SK-N-SH (cell line): ENCODE measurements at regions not wholly inside any gene's neighbourhood (a gene's known extent, or its start where the extent isn't known, plus 50 kb on each side); places are given as distances from the start of the nearest gene placed in this dataset.

Source experiments
- CTCF ChIA-PET: fragments of 300-600, 350-600 bp; formaldehyde crosslinking; extraction: SDS; loops from one replicate; lab custom pipeline; 2021; lab: Yijun Ruan, JAX
- POLR2A ChIA-PET: fragments of 350-600 bp; sonication (Branson Sonifier 250); formaldehyde crosslinking; extraction: SDS; loops from one replicate; lab custom pipeline; 2020; ENCODE audit warnings: antibody characterized with exemption, inconsistent platforms; lab: Yijun Ruan, JAX
- DNase-seq: peaks from one replicate; pipeline ENCODE4 v3.0.0; 2012
- H2AFZ ChIP-seq: fragments of 200-600 bp; sonication (generic); 2 replicates; pipeline ENCODE4 v1.8.1; 2016; ENCODE audit warnings: antibody characterized with exemption, mild to moderate bottlenecking, low read depth
- H3F3A ChIP-seq: fragments of 200-600 bp; sonication (generic); replicated peaks from 2 replicates; pipeline ENCODE3; 2016; ENCODE audit warnings: antibody characterized with exemption, mild to moderate bottlenecking; ENCODE audit not compliant: insufficient read depth
- H3K27ac ChIP-seq, 2 experiments: fragments of 200-500 bp in 1 of 2; fragments of 200-600 bp in 1 of 2; sonication (Bioruptor generic) in 1 of 2; sonication (generic), shearing (Covaris generic) in 1 of 2; 2 replicates each; pipeline versions ENCODE4 v1.5.1 to v1.6.1; 2014 to 2016; ENCODE audit warnings: low read depth in 2 of 2, inconsistent platforms in 1 of 2, low read length in 1 of 2, mild to moderate bottlenecking in 1 of 2, mixed read lengths in 1 of 2
- H3K27me3 ChIP-seq: fragments of 200-600 bp; sonication (generic), shearing (Covaris generic); 2 replicates; pipeline ENCODE4 v1.6.1; 2016; ENCODE audit warnings: mixed run types; ENCODE audit not compliant: insufficient read depth
- H3K36me3 ChIP-seq, 2 experiments: fragments of 200-500 bp in 1 of 2; fragments of 200-600 bp in 1 of 2; sonication (Bioruptor generic) in 1 of 2; sonication (generic) in 1 of 2; replicated peaks in 1 of 2; 2 replicates each; pipeline versions ENCODE3 to v1.5.1; 2014 to 2016; ENCODE audit warnings: low read length in 1 of 2, mild to moderate bottlenecking in 1 of 2; ENCODE audit not compliant: insufficient read depth in 2 of 2, control insufficient read depth in 1 of 2
- H3K4me1 ChIP-seq, 2 experiments: fragments of 200-500 bp in 1 of 2; fragments of 200-600 bp in 1 of 2; sonication (Bioruptor generic) in 1 of 2; sonication (generic), shearing (Covaris generic) in 1 of 2; 2 replicates each; pipeline versions ENCODE4 v1.5.1 to v1.6.1; 2014 to 2016; ENCODE audit warnings: low read depth in 1 of 2, low read length in 1 of 2, mixed run types in 1 of 2; ENCODE audit not compliant: insufficient read depth in 2 of 2, control insufficient read depth in 1 of 2
- H3K4me2 ChIP-seq: fragments of 200-600 bp; sonication (generic), shearing (Covaris generic); 2 replicates; pipeline ENCODE4 v1.6.1; 2017; ENCODE audit warnings: mixed run types
- H3K4me3 ChIP-seq, 2 experiments: fragments of 200-500 bp in 1 of 2; fragments of 200-600 bp in 1 of 2; sonication (Bioruptor generic) in 1 of 2; sonication (generic), shearing (Covaris generic) in 1 of 2; 2 replicates each; pipeline versions ENCODE4 v1.5.1 to v1.8.1; 2014 to 2016; ENCODE audit warnings: low read depth in 2 of 2, inconsistent platforms in 1 of 2, low read length in 1 of 2, mild to moderate bottlenecking in 1 of 2, mixed read lengths in 1 of 2, moderate library complexity in 1 of 2
- H3K79me2 ChIP-seq: fragments of 200-600 bp; sonication (generic); 2 replicates; pipeline ENCODE4 v1.8.1; 2017; ENCODE audit warnings: mild to moderate bottlenecking; ENCODE audit not compliant: insufficient read depth
- H3K9ac ChIP-seq: fragments of 200-600 bp; sonication (generic); 2 replicates; pipeline ENCODE4 v1.6.1; 2017; ENCODE audit warnings: mixed run types
- H3K9me2 ChIP-seq: fragments of 200-600 bp; sonication (generic); 2 replicates; pipeline ENCODE4 v1.6.1; 2017; ENCODE audit warnings: mixed run types
- H3K9me3 ChIP-seq: fragments of 200-600 bp; sonication (generic); 2 replicates; pipeline ENCODE4 v1.6.1; 2017; ENCODE audit warnings: mixed run types, mild to moderate bottlenecking, moderate library complexity
- H4K20me1 ChIP-seq: fragments of 200-600 bp; sonication (generic); 2 replicates; pipeline ENCODE4 v1.6.1; 2017; ENCODE audit warnings: mild to moderate bottlenecking, mixed run types; ENCODE audit not compliant: insufficient read depth
- EP300 ChIP-seq, 2 experiments: IDR thresholded peaks; 2 replicates each; pipeline versions ENCODE4 v1.4.0 to v1.6.1; 2012; ENCODE audit warnings: borderline replicate concordance in 1 of 2, low read depth in 1 of 2, low read length in 1 of 2
- EZH2phosphoT487 ChIP-seq: fragments of 200-600 bp; sonication (generic); IDR thresholded peaks from 2 replicates; pipeline ENCODE4 v1.6.1; 2017; ENCODE audit warnings: low read depth, mixed run types, mild to moderate bottlenecking, antibody characterized with exemption, moderate library complexity, borderline replicate concordance
- FOSL2 ChIP-seq: IDR thresholded peaks from 2 replicates; pipeline ENCODE4 v1.4.0; 2012; ENCODE audit warnings: low read depth, mild to moderate bottlenecking, moderate library complexity, borderline replicate concordance
- FOXJ3 ChIP-seq: sonication (generic); formaldehyde crosslinking; IDR thresholded peaks from 2 replicates; pipeline ENCODE4 v1.5.1; 2020; ENCODE audit warnings: mild to moderate bottlenecking, missing genetic modification reagents
- GABPA ChIP-seq: IDR thresholded peaks from 2 replicates; pipeline ENCODE4 v1.4.0; 2012; ENCODE audit warnings: low read depth, mild to moderate bottlenecking
- JUND ChIP-seq: IDR thresholded peaks from 2 replicates; pipeline ENCODE4 v1.4.0; 2012
- MEF2A ChIP-seq: IDR thresholded peaks from 2 replicates; pipeline ENCODE4 v1.4.0; 2012; ENCODE audit warnings: low read depth, borderline replicate concordance
- YY1 ChIP-seq: IDR thresholded peaks from 2 replicates; pipeline ENCODE4 v1.4.0; 2012; ENCODE audit warnings: low read depth, mild to moderate bottlenecking
- WGBS: methylation state at CpG from one replicate; pipeline ENCODE4 v1.1.6; 2017; ENCODE audit warnings: low lambda C conversion rate; 5-methylcytosine and 5-hydroxymethylcytosine counted together
- TF ChIP-seq, protein P1 (sequence below): fragments of 200-600 bp; sonication (generic); IDR thresholded peaks from 2 replicates; pipeline ENCODE4 v1.6.1; 2017; ENCODE audit warnings: antibody characterized with exemption, mild to moderate bottlenecking, moderate library complexity
- TF ChIP-seq, protein P2 (sequence below): IDR thresholded peaks from 2 replicates; pipeline ENCODE4 v1.6.1; 2012; ENCODE audit warnings: mild to moderate bottlenecking, low read depth, low read length, moderate library complexity
- TF ChIP-seq, protein P3 (sequence below): IDR thresholded peaks from 2 replicates; pipeline ENCODE4 v1.4.0; 2012; ENCODE audit warnings: low read depth, borderline replicate concordance
- TF ChIP-seq, protein P4 (sequence below): IDR thresholded peaks from 2 replicates; pipeline ENCODE4 v1.4.0; 2012; ENCODE audit warnings: low read depth, borderline replicate concordance
- TF ChIP-seq, protein P5 (sequence below): fragments of 150-350 bp; IDR thresholded peaks from 2 replicates; pipeline ENCODE4 v1.6.1; 2017; ENCODE audit warnings: antibody characterized with exemption, low read length, low read depth, borderline replicate concordance
- TF ChIP-seq, protein P6 (sequence below): IDR thresholded peaks from 2 replicates; pipeline ENCODE4 v1.4.0; 2012; ENCODE audit warnings: low read depth

DNA sequence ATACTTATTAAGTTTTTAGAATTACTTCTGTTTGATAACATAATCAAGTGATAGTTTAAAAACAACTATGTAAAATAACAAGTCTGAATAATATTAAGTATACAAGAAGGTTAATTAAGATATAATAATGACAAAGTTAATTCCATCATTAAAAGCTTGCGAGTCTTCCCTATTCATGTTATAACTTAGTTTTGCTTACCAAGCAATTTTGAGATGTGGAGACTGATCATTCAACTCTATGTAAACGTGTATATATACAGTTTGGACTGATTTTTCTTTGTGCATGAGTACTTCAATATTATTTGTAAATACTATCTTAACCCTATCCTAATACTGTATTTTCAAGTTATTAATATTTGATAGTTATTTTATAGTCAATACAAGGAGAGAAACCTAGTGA, 870.9 kb downstream of the GBE1 start:
- CTCF ChIA-PET, result no interaction called here

DNA sequence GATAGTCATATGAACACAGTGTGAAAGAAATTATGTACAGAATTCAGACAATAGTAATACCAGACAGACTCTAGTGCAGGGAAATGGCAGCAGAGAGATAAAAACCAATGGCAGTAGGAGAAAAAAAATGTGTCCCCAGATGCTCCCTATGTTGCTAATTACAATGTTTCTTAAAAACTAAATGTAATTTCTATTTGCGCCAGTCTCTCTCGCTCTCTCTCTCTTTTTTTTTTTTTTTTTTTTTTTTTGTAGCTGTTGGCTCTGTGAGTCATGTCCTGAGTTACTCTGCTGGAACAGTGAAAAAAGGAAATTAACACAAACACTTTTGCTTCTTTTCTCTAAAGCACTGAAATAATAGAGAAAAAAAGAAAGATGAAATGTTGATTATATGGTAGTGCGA, 871.9 kb downstream of the GBE1 start:
- Histone ChIP-seq H2AFZ (peak overlapping the region; percentile 46; the same call in 1 of the 2 replicates), H4K20me1 (no peaks in the 10 kb centered on the region), H3K79me2 (no peaks in the 10 kb centered on the region), H3K9me3 (no peaks in the 10 kb centered on the region), H3K27me3 (no peaks in the 10 kb centered on the region), H3K9ac (no peak overlapping the region), H3K4me1 (no peaks in the 10 kb centered on the region), H3F3A (no peaks in the 10 kb centered on the region), H3K4me3 (no peak overlapping the region), H3K9me2 (no peaks in the 10 kb centered on the region), H3K4me2 (no peak overlapping the region), H3K36me3 (no peaks in the 10 kb centered on the region), H3K27ac (no peak overlapping the region)
- TF ChIP-seq, protein P1, sequence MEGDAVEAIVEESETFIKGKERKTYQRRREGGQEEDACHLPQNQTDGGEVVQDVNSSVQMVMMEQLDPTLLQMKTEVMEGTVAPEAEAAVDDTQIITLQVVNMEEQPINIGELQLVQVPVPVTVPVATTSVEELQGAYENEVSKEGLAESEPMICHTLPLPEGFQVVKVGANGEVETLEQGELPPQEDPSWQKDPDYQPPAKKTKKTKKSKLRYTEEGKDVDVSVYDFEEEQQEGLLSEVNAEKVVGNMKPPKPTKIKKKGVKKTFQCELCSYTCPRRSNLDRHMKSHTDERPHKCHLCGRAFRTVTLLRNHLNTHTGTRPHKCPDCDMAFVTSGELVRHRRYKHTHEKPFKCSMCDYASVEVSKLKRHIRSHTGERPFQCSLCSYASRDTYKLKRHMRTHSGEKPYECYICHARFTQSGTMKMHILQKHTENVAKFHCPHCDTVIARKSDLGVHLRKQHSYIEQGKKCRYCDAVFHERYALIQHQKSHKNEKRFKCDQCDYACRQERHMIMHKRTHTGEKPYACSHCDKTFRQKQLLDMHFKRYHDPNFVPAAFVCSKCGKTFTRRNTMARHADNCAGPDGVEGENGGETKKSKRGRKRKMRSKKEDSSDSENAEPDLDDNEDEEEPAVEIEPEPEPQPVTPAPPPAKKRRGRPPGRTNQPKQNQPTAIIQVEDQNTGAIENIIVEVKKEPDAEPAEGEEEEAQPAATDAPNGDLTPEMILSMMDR, result no peak
- no peak for TF ChIP-seq MEF2A
- TF ChIP-seq FOSL2, result no peak
- TF ChIP-seq, protein P2, sequence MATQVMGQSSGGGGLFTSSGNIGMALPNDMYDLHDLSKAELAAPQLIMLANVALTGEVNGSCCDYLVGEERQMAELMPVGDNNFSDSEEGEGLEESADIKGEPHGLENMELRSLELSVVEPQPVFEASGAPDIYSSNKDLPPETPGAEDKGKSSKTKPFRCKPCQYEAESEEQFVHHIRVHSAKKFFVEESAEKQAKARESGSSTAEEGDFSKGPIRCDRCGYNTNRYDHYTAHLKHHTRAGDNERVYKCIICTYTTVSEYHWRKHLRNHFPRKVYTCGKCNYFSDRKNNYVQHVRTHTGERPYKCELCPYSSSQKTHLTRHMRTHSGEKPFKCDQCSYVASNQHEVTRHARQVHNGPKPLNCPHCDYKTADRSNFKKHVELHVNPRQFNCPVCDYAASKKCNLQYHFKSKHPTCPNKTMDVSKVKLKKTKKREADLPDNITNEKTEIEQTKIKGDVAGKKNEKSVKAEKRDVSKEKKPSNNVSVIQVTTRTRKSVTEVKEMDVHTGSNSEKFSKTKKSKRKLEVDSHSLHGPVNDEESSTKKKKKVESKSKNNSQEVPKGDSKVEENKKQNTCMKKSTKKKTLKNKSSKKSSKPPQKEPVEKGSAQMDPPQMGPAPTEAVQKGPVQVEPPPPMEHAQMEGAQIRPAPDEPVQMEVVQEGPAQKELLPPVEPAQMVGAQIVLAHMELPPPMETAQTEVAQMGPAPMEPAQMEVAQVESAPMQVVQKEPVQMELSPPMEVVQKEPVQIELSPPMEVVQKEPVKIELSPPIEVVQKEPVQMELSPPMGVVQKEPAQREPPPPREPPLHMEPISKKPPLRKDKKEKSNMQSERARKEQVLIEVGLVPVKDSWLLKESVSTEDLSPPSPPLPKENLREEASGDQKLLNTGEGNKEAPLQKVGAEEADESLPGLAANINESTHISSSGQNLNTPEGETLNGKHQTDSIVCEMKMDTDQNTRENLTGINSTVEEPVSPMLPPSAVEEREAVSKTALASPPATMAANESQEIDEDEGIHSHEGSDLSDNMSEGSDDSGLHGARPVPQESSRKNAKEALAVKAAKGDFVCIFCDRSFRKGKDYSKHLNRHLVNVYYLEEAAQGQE, result no peak
- TF ChIP-seq, protein P3, sequence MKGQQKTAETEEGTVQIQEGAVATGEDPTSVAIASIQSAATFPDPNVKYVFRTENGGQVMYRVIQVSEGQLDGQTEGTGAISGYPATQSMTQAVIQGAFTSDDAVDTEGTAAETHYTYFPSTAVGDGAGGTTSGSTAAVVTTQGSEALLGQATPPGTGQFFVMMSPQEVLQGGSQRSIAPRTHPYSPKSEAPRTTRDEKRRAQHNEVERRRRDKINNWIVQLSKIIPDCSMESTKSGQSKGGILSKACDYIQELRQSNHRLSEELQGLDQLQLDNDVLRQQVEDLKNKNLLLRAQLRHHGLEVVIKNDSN, result no peak
- no peak for TF ChIP-seq YY1
- TF ChIP-seq, protein P4, sequence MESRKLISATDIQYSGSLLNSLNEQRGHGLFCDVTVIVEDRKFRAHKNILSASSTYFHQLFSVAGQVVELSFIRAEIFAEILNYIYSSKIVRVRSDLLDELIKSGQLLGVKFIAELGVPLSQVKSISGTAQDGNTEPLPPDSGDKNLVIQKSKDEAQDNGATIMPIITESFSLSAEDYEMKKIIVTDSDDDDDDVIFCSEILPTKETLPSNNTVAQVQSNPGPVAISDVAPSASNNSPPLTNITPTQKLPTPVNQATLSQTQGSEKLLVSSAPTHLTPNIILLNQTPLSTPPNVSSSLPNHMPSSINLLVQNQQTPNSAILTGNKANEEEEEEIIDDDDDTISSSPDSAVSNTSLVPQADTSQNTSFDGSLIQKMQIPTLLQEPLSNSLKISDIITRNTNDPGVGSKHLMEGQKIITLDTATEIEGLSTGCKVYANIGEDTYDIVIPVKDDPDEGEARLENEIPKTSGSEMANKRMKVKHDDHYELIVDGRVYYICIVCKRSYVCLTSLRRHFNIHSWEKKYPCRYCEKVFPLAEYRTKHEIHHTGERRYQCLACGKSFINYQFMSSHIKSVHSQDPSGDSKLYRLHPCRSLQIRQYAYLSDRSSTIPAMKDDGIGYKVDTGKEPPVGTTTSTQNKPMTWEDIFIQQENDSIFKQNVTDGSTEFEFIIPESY, result no peak
- TF ChIP-seq, protein P5, sequence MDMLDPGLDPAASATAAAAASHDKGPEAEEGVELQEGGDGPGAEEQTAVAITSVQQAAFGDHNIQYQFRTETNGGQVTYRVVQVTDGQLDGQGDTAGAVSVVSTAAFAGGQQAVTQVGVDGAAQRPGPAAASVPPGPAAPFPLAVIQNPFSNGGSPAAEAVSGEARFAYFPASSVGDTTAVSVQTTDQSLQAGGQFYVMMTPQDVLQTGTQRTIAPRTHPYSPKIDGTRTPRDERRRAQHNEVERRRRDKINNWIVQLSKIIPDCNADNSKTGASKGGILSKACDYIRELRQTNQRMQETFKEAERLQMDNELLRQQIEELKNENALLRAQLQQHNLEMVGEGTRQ, result no peak
- no peak for TF ChIP-seq GABPA
- TF ChIP-seq EZH2phosphoT487, result no peak
- TF ChIP-seq, protein P6, sequence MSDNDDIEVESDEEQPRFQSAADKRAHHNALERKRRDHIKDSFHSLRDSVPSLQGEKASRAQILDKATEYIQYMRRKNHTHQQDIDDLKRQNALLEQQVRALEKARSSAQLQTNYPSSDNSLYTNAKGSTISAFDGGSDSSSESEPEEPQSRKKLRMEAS, result no peak
- no peak for TF ChIP-seq JUND
- no peak for TF ChIP-seq FOXJ3 (CRISPR knock-in tag)
- CTCF ChIA-PET, result no interaction called here
- WGBS, result 57% methylated on average over 3 of the region's 3 CpGs
- POLR2A ChIA-PET, result no interaction called here
- no peak for DNase-seq

More for the DNA sequence above, 870.9 kb downstream of the GBE1 start:
- H3K9me3 ChIP-seq, result no peaks in the 10 kb centered on the region
- POLR2A ChIA-PET, result no interaction called here
- H3K27me3 ChIP-seq, result no peaks in the 10 kb centered on the region
- H3K9me2 ChIP-seq, result no peaks in the 10 kb centered on the region
- WGBS, result 42% methylated on average over 2 of the region's 2 CpGs
- H3K4me1 ChIP-seq, result no peaks in the 10 kb centered on the region
- no peak overlapping the region for H3K4me2 ChIP-seq
- H3K79me2 ChIP-seq, result no peaks in the 10 kb centered on the region
- H3F3A ChIP-seq, result no peaks in the 10 kb centered on the region
- H2AFZ ChIP-seq, result no peak overlapping the region
- TF ChIP-seq EP300 (IDR thresholded peaks at IDR 0.05; ENCODE audit: borderline replicate concordance in 1 of 2, low read depth in 1 of 2, low read length in 1 of 2) (no peak), JUND (no peak)
- no peak for DNase-seq
- H3K36me3 ChIP-seq, result no peaks in the 10 kb centered on the region
- H4K20me1 ChIP-seq, result no peaks in the 10 kb centered on the region
- H3K4me3 ChIP-seq, result no peak overlapping the region
- no peak overlapping the region for H3K27ac ChIP-seq
- H3K9ac ChIP-seq, result no peak overlapping the region
